EL (cell line): ENCODE measurements at regions not wholly inside any gene's neighbourhood (a gene's known extent, or its start where the extent isn't known, plus 50 kb on each side); places are given as distances from the start of the nearest gene placed in this dataset.
A peak's percentile ranks its signal among the peaks of the same experiment; 100 is the strongest.
"Not testable (repeated sequence)": the region's sequence is repeated elsewhere in the genome, so short reads cannot be mapped to it uniquely, and the experiment has no call there.

Source experiments
- DNase-seq: peaks from one replicate; pipeline ENCODE4 v3.0.0-alpha.2; 2016

DNA sequence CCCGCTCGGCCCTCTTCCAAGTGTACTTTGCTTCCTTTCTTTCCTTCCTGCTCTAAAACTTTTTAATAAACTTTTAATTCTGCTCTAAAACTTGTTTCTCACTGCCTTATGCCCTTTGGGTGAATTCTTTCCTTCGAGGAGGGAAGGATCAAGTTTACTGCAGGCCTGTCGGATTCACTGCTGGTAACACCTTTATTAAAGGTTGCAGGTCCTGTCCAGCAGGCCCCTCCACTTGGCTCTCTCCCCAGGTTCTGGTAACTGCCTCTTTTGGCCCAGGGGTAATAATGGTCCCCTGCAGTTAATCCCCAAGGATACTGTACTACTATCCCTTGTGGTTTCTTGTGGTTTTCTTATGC is 152.7 kb upstream of the EEA1 start:
- no peak for DNase-seq

DNA sequence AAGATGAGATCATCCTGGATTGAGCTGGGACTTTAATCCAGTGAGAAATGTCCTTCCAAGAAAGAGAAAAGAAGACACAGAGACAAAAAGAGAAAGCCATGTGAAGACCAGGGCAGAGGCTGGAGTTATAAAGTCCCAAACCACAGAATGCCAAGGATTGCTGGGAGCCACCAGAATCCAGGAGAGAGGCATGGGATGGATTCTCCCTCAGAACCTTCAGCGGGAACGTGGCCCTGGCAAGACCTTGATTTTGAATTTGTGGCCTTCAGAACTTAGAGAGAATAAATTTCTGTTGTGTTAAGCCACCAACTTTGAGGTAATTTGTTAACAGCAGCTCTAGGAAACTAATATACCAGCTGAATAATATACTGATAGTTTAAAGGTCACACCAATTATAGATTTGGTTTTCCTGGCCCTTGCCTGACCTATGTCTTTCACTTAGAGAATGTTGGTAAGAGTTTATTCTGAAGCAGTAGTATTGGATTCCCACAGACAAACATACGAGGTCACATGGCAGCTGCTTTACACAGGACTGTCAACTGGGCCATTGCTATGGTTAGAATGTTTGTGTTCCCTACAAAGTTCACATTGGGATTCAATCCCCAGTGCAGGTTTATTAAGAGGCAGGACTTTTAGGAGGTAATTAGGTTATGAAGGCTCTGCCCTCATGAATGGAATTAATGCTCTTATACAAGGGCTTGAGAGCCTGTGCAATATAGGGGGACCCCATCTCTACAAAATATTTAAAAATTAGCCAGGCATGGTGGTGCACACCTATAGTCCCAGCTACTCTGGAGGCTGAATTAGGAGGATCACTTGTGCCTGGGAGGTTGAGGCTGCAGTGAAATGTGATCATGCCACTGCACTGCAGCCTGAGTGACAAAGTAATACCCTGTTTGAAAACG is 156.5 kb upstream of the EEA1 start:
- DNase-seq: no peak

DNA sequence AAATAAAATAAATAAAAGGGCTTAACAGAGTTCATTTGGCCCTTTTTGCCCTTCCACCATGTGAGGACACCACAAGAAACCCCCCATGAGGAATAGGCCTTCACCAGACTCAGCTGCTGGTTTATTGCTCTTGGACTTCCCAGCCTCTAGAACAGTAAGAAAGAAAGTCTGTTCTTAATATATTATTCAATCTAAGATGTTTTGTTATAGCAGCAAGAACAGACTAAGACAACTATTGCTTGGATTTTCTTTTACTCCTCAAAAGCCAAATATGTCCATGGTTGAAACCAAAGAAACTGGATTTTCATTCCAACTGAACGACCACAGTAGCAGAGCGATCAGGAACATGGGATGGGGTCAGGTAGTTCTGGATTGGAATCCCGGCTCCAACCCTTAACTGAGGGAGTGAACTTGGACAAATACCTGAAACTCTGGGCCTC is 157.2 kb upstream of the EEA1 start:
- DNase-seq: no peak

DNA sequence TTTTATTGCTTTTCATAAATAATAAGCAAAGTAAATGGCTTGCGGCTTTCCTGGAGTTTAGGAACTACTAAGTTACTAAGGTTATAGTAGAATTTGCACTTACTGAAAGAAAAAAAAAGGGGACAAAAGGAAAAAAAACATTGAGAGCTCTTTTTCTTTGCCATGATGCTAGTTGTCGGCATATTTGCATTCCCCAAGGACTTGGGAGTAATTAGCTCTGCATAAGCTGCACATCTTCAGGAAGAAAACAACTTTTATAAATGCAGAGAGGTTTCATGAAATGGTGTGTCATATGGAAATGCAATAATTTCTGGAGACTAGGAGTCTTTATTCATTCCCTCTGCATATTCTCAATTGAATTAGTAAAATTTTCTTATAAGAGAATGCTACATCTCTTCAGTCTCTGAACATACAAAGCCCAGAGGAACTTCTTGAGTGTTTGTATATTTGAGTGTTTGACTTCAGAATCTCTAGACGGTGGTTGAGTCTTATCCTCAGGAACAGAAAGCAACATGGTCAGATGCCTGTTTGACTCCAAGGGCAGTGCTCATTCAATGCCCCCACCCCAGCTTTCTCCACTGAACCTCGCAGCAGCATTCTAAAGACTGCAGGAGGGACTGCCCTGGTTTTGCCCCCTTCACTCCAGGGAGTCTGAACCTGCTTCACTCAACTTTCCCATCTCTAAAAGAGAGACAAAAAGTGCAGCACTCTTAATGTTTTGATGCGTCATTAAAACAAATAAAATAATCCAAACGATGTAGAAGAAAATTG is 158.9 kb upstream of the EEA1 start:
- DNase-seq: no peak

DNA sequence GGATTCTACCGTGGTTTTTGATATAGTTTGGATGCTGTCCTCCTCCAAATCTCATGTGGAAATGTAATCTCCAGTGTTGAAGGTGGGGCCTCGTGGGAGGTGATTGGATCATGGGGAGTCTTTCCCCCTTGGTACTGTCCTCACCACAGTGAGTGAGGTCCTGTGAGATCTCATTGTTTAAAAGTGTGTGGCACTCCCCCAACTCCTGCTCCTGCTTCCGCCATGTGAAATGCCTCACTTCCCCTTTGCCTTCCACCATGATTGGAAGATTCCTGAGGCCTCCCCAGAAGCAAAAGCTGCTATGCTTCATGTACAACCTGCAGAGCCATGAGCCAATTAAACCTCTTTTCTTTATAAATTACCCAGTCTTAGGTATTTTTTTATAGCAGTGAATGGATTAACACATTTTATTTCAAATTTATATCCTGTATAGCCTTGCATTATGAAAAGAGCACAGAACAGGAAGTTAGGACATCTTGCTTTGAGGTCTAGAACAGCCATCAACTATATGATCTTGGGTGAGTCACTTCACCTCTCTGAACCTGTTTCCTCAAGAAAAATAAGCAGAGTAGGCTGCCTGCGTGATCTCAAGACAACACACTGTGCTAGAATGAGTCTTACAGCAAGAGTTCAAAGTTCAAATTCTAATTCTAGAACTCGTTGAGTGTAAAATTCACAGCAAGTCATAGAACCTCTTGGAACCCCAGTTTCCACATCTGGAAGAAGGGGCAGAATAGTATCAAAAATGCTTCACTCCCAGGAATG is 160.9 kb upstream of the EEA1 start:
- DNase-seq: peak; percentile 92

DNA sequence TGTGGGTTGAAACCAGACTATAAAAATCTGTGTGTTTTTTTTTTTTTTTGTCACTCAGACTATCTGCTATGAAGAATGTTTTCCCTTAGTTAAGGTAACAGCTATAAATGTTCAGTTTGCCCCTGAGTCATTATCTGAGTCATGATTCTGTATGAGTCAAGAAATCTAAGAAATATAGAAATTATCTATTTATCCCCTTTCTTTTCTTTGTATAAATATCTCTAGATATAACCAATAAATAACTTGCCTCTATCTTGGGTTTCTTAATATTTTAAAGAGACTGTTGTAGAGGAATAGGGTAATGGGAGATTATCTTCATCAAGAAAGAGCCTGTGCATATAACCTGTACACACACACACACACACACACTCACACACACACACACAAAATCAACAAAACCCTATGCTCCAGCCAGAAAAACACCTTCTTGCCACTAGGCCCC is 161.7 kb upstream of the EEA1 start:
- DNase-seq: peak; percentile 75

DNA sequence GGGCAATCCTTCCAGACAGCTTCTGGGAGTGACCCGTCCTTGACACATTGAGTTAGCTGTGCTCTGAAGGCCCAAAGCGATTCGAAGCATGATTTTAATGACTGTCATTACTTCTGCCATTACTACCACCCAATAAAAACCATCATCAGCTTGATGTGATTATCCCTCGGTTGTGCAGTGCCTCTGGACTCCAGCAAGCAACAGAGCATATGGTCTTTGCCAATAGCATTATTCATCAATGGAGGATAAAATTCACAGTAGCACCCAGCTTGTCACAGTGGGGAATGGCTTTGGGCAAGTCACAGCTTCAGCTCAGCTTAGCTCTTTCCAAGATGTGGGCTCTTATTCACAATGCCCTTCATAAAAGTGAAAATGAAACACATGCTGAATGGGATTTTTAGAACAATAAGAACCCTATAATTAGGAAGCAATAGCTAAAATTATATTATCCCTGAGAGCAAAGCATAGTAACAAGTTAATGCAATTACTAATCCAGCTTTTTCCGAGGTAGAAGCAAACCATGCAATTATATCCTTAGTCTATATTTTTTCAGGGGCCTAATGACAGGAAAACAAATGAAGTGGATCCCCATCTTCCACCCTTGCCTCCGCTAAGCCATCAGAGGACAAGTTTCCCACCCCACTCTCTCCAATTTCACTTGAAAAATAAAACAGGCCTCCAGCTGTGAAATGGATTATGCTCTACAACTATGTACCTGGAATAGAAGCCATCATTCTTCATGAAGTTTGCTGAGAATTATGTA is 163.0 kb upstream of the EEA1 start:
- no peak for DNase-seq

- DNase-seq: no peak
Measured at GRCh38 chr12:93092649-93092945, 163.5 kb upstream of the EEA1 start.

DNA sequence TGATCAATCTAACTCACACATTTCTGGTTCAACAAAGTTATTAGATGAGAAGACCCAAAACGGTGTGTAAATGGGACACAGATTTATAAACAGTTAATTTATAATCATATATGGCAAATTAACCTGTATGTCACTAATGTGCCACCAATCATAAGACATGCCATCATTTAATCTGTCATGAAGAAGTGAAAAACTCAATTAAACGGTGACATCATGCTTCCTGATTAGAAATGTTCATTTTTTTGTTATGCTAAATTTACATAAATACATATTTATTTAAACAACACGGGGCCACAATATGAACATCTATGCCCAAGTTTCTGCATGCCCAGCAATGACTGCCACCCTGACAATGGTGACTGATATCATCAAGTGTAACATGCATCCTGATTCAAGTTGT is 164.1 kb upstream of the EEA1 start:
- DNase-seq: no peak

DNA sequence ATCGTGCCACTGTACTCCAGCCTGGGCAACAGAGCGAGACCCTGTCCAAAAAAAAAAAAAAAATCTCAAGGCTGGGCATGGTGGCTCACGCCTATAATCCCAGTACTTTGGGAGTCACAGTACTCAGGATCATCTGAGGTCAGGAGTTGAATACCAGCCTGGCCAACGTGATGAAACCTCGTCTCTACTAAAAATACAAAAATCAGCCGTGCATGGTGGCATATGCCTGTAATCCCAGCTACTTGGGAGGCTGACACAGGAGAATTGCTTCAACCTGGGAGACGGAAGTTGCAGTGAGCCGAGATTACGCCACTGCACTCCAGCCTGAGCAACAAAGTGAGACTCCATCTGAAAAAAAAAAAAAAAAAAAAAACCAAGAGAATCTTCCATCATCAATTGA is 165.1 kb upstream of the EEA1 start:
- not testable (repeated sequence) for DNase-seq

GRCh38 chr12:93094988-93095737 is 166.1 kb upstream of the EEA1 start:
- DNase-seq: no peak

DNA sequence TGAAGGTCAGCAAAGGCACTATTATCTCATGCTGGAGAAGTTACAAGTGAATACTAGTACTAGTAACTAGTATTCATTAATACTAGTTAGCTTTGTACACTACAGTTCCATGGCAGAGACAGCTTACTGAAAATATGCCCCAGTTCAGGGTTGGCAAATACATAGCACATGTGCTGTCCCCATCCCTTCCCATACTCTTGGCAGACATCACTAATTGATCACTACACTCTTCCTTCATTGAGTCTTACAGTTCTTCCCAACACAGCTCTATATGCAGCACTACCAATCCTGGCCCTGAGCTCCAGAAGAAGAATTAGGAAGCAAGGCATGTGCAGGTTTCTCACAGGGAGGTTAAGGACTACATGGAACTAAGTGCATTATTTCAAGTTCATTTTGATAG is 168.3 kb upstream of the EEA1 start:
- DNase-seq: no peak

- peak; percentile 57 for DNase-seq
Measured at GRCh38 chr12:93098077-93098476, 169.0 kb upstream of the EEA1 start.

DNA sequence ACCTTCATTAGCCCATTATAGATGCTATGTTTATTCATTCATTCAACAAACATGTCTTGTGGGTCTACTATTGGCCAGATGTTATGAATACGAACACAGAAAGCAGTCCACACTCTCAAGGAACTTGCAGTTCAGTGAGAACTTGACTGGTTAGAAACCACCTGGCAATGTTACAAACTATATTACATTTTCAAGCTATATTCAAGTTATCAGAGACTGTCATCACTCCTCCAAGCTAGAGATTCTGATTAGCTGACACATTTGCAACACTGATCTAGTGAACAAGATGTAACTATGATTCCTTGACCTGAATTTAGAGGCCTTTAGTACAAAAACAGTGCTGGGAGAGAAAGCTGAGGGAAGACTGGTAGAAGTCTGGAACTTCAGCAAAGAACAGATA is 170.7 kb upstream of the EEA1 start:
- no peak for DNase-seq

- no peak for DNase-seq
Measured at GRCh38 chr12:93100610-93101009, 171.5 kb upstream of the EEA1 start.

- DNase-seq: no peak
Measured at GRCh38 chr12:93101367-93101766, 172.3 kb upstream of the EEA1 start.

GRCh38 chr12:93102312-93102711 is 173.2 kb upstream of the EEA1 start:
- DNase-seq: no peak

DNA sequence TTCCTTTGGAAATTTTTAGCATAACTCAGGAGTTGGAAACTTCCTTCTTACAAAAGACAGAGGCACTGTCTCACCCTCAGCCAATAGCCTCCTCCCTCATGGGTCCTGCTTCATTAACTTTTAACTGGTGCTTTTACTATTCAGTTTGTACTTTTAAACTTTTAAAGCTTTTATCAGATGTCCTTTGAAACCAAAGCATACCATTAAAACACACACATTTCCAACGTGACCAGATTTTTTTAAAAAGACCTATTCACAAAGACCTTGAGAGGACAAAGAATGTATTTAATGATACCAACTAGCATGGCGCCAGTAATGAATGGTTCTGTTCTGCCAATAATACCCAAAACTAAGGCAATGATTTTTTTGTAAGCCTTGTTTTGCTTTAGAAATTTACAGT is 173.6 kb upstream of the EEA1 start:
- DNase-seq: no peak

DNA sequence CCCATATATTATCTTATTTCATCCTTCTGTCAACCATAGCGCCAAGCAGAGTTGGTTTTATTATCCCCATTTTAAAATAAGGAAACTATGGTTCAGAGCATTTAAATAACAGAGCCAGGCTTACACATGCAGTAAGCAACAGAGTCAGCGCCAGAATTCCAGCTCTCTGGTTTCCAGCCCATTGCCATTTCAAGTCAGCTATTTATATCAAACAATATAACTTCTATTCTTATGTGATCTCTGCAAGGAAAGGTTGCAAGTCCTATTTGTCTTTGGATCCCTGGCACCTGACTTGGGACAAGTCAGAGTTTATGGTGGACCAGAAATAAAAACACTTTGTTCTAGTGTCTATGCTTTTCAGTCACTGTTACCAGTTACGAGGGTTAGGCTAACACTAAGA is 174.1 kb upstream of the EEA1 start:
- no peak for DNase-seq

DNA sequence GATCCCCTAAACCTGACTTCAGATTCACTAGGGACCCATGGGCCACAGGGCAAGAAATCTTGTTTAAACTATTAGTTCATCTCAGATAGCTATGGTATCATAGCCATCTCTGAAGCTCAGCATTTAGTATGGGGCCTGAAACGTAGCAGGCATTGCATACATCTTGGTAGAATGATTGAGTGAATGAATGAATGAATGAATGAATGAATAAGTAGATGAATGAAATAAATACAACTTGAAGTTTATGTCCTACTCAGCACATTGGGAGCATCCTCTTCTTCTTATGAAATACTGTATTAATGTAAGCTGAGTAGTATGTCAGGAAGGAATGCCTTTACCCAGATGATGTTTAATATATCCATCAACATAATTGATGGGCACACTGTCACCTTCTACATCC is 175.4 kb upstream of the EEA1 start:
- no peak for DNase-seq

GRCh38 chr12:93106910-93107309 is 177.8 kb upstream of the EEA1 start:
- DNase-seq: no peak
